GM12878 (cell line): ENCODE measurements at regions not wholly inside any gene's neighbourhood (a gene's known extent, or its start where the extent isn't known, plus 50 kb on each side); places are given as distances from the start of the nearest gene placed in this dataset.

Experiments
- ATAC-seq: fragments of 200-7000 bp; cut with Tn5 transposase; 3 replicates; pipeline ENCODE4 v1.9.1; 2020; ENCODE audit warnings: mild to moderate bottlenecking, moderate library complexity
- BruUV-seq: library from RNA; stranded (reverse); fragments of 400-500 nt; replicated peaks from 2 replicates; lab custom pipeline; 2021; lab: Mats Ljungman, UMichigan
- CTCF ChIA-PET: fragments of 300-600 bp; sonication (Branson Sonifier 250); formaldehyde crosslinking; extraction: SDS; loops from one replicate; lab custom pipeline; 2021; ENCODE audit warnings: inconsistent platforms; lab: Yijun Ruan, JAX
- POLR2A ChIA-PET: fragments of 350-600 bp; formaldehyde crosslinking; extraction: SDS; loops from one replicate; lab custom pipeline; 2021; ENCODE audit warnings: inconsistent platforms; lab: Charles Lee
- RAD21 ChIA-PET: fragments of 300-600 bp; sonication (Branson Sonifier 250); formaldehyde crosslinking; loops from one replicate; lab custom pipeline; 2023; ENCODE audit warnings: antibody characterized with exemption; ENCODE audit not compliant: unreplicated experiment; lab: Charles Lee
- SMC1A ChIA-PET: fragments of 300-600 bp; sonication (Branson Sonifier 250); formaldehyde crosslinking; loops from one replicate; lab custom pipeline; 2023; ENCODE audit not compliant: unreplicated experiment, uncharacterized antibody; lab: Charles Lee
- DNase-seq: peaks from one replicate; pipeline ENCODE4 v3.0.0-alpha.2; 2011; ENCODE audit warnings: low read depth, low spot score
- FAIRE-seq: peaks from 3 replicates; lab custom pipeline; 2011; peaks lifted over from hg19 to GRCh38; lab: Jason Lieb, UNC
- H2AFZ ChIP-seq: 2 replicates; pipeline ENCODE4 v1.6.0; 2011; ENCODE audit warnings: low read depth, low read length, control low read depth; ENCODE audit not compliant: control insufficient read depth
- H3K27ac ChIP-seq: 2 replicates; pipeline ENCODE4 v1.5.1; 2011; ENCODE audit warnings: control low read depth; ENCODE audit not compliant: control insufficient read depth, insufficient read depth
- H3K27me3 ChIP-seq, 2 experiments: replicated peaks in 1 of 2; 2 replicates each; pipeline versions ENCODE4 v1.6.0 to v1.6.1; 2011; ENCODE audit warnings: low read length in 1 of 2; ENCODE audit not compliant: control insufficient read depth in 2 of 2, insufficient read depth in 2 of 2
- H3K36me3 ChIP-seq, 2 experiments: 2 replicates each; pipeline ENCODE4 v1.5.1; 2011; ENCODE audit warnings: low read length in 1 of 2; ENCODE audit not compliant: control insufficient read depth in 2 of 2, insufficient read depth in 2 of 2
- H3K4me1 ChIP-seq: 2 replicates; pipeline ENCODE4 v1.6.1; 2011; ENCODE audit warnings: mild to moderate bottlenecking, low read length, moderate library complexity, mixed read lengths; ENCODE audit not compliant: control insufficient read depth, insufficient read depth
- H3K4me2 ChIP-seq: 2 replicates; pipeline ENCODE4 v1.6.0; 2011; ENCODE audit warnings: control low read depth; ENCODE audit not compliant: control insufficient read depth, insufficient read depth
- H3K4me3 ChIP-seq: fragments of 200-600 bp; sonication (generic); 2 replicates; pipeline ENCODE4 v1.5.1; 2016
- H3K79me2 ChIP-seq: 2 replicates; pipeline ENCODE4 v1.6.0; 2011; ENCODE audit warnings: low read length; ENCODE audit not compliant: control insufficient read depth, insufficient read depth
- H3K9ac ChIP-seq: 2 replicates; pipeline ENCODE4 v1.8.0; 2011; ENCODE audit warnings: low read length, control low read depth, mixed read lengths; ENCODE audit not compliant: control insufficient read depth, insufficient read depth
- H3K9me3 ChIP-seq: replicated peaks from 3 replicates; pipeline ENCODE4 v1.5.1; 2011; ENCODE audit warnings: mild to moderate bottlenecking, low read length; ENCODE audit not compliant: control insufficient read depth, insufficient read depth
- H4K20me1 ChIP-seq: 2 replicates; pipeline ENCODE4 v1.6.0; 2011; ENCODE audit not compliant: control insufficient read depth, insufficient read depth
- ASH2L ChIP-seq: fragments of 300-600, 200-600 bp; sonication (generic); IDR thresholded peaks from 2 replicates; pipeline ENCODE4 v1.6.1; 2017; ENCODE audit warnings: low read depth, mild to moderate bottlenecking, borderline replicate concordance
- BACH1 ChIP-seq: fragments of 450-650 bp; IDR thresholded peaks from 2 replicates; pipeline ENCODE4 v1.6.1; 2017; ENCODE audit warnings: mild to moderate bottlenecking, borderline replicate concordance
- CHD2 ChIP-seq: IDR thresholded peaks from 2 replicates; pipeline ENCODE4 v1.6.1; 2011; ENCODE audit warnings: low read depth, low read length, improper control_type of control experiment, borderline replicate concordance
- GATAD2B ChIP-seq: fragments of 450-650 bp; conservative IDR thresholded peaks from 2 replicates; pipeline ENCODE4 v1.6.1; 2017; ENCODE audit warnings: low read depth, mild to moderate bottlenecking, moderate library complexity
- HDAC2 ChIP-seq: fragments of 200-600 bp; sonication (generic); IDR thresholded peaks from 2 replicates; pipeline ENCODE4 v1.6.1; 2017
- NFYB ChIP-seq: IDR thresholded peaks from 2 replicates; pipeline ENCODE4 v1.6.1; 2011; ENCODE audit warnings: low read depth, mild to moderate bottlenecking, low read length, improper control_type of control experiment, moderate library complexity; ENCODE audit not compliant: insufficient read depth
- RFX5 ChIP-seq: IDR thresholded peaks from 2 replicates; pipeline ENCODE4 v1.6.1; 2011; ENCODE audit warnings: low read depth, low read length, improper control_type of control experiment
- TBL1XR1 ChIP-seq: IDR thresholded peaks from 2 replicates; pipeline ENCODE4 v1.6.1; 2012; ENCODE audit warnings: low read depth, low read length, improper control_type of control experiment
- WGBS: methylation state at CpG from one replicate; pipeline ENCODE4 v1.1.6; 2016; ENCODE audit warnings: low lambda C conversion rate; ENCODE audit not compliant: insufficient replicate concordance, insufficient coverage; ENCODE audit errors: missing lambda C conversion rate; 5-methylcytosine and 5-hydroxymethylcytosine counted together
- in situ Hi-C: fragments of 300-500 bp; cut with MboI; formaldehyde crosslinking; loops from 9 replicates; pipeline ENCODE4 v1.14.3; 2018; ENCODE audit warnings: mixed read lengths
- intact Hi-C: fragments of 100-400 bp; cut with micrococcal nuclease; formaldehyde crosslinking; loops from one replicate; pipeline ENCODE4 v1.14.2; 2022; ENCODE audit not compliant: unreplicated experiment
- TF ChIP-seq, protein P1 (sequence below): fragments of 450-650 bp; IDR thresholded peaks from 2 replicates; pipeline ENCODE4 v1.6.1; 2014; ENCODE audit warnings: mild to moderate bottlenecking
- TF ChIP-seq, protein P2 (sequence below): IDR thresholded peaks from 2 replicates; pipeline ENCODE4 v1.6.1; 2012; ENCODE audit warnings: improper control_type of control experiment, low read depth, low read length; ENCODE audit not compliant: insufficient replicate concordance

DNA sequence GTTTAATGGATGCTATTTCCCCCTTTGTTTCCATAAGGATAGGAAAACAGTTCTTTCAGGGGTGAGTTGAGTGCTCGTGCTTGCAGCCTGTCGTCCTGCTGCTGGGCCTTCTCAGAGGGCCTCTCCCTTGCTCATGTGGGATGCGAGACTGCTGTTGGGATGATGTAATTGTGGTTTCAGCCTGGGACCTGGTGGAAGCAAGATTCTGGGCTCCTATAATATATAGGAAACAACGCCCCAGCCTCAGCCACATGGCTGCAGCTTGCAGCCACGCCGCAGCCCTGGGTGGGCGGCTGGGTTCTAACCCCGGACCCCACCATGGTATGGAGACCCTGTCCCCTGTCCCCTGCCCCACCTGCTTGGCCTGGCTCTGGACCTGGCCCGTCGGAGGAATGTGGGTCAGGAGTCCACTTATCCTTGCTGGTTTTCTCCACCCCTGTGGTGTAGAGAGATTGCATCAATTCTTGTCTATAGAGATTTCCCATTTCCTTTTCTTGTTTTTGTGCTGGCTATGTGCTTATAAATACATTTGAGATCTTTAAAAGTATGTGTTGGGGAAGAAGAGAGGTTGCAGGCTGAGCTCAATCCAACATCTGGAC lies 357.8 kb downstream of the SIPA1L2 start:
- POLR2A ChIA-PET, result no interaction called here
- H3K4me2 ChIP-seq, result no peak overlapping the region
- H3K9ac ChIP-seq, result no peak overlapping the region
- DNase-seq (no peak), ATAC-seq (no peak), FAIRE-seq (no peak)
- 19% methylated on average over 8 of the region's 10 CpGs for WGBS
- CTCF ChIA-PET, result no interaction called here
- H3K36me3 ChIP-seq, result no peaks in the 10 kb centered on the region
- in situ Hi-C loops, result no loop called here
- no peak overlapping the region for H2AFZ ChIP-seq
- no peaks in the 10 kb centered on the region for H4K20me1 ChIP-seq
- H3K79me2 ChIP-seq, result no peaks in the 10 kb centered on the region
- SMC1A ChIA-PET, result no interaction called here
- no peaks in the 10 kb centered on the region for H3K9me3 ChIP-seq
- intact Hi-C loops, result no loop called here
- no peaks in the 10 kb centered on the region for H3K27me3 ChIP-seq
- TF ChIP-seq CHD2, result no peak
- TF ChIP-seq, protein P1, sequence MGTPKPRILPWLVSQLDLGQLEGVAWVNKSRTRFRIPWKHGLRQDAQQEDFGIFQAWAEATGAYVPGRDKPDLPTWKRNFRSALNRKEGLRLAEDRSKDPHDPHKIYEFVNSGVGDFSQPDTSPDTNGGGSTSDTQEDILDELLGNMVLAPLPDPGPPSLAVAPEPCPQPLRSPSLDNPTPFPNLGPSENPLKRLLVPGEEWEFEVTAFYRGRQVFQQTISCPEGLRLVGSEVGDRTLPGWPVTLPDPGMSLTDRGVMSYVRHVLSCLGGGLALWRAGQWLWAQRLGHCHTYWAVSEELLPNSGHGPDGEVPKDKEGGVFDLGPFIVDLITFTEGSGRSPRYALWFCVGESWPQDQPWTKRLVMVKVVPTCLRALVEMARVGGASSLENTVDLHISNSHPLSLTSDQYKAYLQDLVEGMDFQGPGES, result no peak
- TF ChIP-seq GATAD2B, result no peak
- TF ChIP-seq TBL1XR1, result no peak
- TF ChIP-seq BACH1, result no peak
- TF ChIP-seq, protein P2, sequence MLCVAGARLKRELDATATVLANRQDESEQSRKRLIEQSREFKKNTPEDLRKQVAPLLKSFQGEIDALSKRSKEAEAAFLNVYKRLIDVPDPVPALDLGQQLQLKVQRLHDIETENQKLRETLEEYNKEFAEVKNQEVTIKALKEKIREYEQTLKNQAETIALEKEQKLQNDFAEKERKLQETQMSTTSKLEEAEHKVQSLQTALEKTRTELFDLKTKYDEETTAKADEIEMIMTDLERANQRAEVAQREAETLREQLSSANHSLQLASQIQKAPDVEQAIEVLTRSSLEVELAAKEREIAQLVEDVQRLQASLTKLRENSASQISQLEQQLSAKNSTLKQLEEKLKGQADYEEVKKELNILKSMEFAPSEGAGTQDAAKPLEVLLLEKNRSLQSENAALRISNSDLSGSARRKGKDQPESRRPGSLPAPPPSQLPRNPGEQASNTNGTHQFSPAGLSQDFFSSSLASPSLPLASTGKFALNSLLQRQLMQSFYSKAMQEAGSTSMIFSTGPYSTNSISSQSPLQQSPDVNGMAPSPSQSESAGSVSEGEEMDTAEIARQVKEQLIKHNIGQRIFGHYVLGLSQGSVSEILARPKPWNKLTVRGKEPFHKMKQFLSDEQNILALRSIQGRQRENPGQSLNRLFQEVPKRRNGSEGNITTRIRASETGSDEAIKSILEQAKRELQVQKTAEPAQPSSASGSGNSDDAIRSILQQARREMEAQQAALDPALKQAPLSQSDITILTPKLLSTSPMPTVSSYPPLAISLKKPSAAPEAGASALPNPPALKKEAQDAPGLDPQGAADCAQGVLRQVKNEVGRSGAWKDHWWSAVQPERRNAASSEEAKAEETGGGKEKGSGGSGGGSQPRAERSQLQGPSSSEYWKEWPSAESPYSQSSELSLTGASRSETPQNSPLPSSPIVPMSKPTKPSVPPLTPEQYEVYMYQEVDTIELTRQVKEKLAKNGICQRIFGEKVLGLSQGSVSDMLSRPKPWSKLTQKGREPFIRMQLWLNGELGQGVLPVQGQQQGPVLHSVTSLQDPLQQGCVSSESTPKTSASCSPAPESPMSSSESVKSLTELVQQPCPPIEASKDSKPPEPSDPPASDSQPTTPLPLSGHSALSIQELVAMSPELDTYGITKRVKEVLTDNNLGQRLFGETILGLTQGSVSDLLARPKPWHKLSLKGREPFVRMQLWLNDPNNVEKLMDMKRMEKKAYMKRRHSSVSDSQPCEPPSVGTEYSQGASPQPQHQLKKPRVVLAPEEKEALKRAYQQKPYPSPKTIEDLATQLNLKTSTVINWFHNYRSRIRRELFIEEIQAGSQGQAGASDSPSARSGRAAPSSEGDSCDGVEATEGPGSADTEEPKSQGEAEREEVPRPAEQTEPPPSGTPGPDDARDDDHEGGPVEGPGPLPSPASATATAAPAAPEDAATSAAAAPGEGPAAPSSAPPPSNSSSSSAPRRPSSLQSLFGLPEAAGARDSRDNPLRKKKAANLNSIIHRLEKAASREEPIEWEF, result no peak
- no peak for TF ChIP-seq RFX5
- no peak for TF ChIP-seq ASH2L
- TF ChIP-seq NFYB, result no peak
- TF ChIP-seq HDAC2, result no peak
- no peak overlapping the region for H3K4me3 ChIP-seq
- RAD21 ChIA-PET, result no interaction called here
- H3K27ac ChIP-seq, result no peak overlapping the region
- no peaks in the 10 kb centered on the region for H3K4me1 ChIP-seq
- no TSS peak for BruUV-seq
